GM19240 (cell line): ENCODE measurements at regions not wholly inside any gene's neighbourhood (a gene's known extent, or its start where the extent isn't known, plus 50 kb on each side); places are given as distances from the start of the nearest gene placed in this dataset.

Experiments
- DNase-seq: peaks from one replicate; pipeline ENCODE4 v3.0.0; 2011; ENCODE audit warnings: low spot score; ENCODE audit not compliant: insufficient read length

DNA sequence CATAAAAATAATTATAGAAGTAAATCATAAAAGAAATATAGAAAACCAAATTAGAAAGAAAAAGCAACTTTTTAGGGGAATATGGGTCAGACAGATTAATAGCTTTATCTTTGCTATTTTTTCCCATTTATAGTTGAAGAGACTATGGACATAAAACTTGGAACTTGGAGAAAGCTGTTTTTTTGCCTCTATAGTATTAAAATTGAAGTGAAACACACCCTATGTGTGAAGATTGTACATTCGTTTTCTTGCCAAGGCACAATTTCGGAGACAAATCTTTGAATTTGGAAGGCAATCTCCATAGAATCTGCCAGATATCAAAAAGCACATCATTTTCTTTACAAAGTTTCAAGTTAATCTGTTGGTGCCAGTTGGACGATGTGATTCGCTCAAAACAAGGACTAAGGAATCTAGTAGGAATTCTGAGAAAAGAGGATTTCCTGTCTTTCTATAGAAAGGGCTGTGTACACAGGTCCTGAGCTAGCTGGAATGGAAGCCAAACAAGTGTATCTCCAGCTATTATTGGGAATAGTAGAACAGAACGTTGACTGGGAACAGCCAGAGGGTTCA lies 156.3 kb downstream of the SLC7A11 start:
- no peak for DNase-seq

DNA sequence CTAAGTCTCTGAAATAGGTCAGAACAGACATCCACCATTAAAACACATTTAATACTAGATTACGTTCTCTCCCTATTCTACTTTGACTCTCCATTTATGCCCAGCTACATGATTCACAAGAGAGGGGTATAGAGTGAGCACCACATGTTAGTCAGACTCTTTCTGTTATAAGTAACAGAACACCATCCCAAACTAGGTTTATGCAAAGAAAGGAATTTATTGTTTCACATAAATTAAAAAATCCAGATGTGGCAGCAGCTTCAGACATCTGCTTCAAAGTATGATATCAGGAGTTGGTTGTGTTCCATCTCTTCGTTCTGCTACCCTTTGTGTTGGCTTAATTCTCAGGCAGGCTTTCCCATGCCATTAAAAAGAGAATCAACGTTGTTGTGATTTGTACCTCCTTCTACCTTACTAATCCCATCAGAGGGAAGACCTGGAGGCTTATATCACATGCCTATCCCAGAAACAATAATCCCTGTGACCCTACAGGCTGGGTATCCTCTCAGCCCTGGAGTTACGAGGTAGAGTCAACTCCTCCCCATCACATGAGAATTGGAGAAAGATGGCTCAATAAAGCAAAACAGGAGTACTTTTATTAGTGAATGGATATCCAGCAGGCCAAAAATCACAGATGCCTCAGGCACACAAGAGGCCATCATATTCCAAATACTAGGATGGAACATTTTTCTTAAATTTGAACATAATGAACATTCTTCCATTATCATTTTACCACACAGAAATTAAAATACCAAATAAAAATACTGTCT lies 163.2 kb downstream of the SLC7A11 start:
- no peak for DNase-seq

- DNase-seq: no peak
Observed at GRCh38 chr4:138078253-138078652, 163.9 kb downstream of the SLC7A11 start.

DNA sequence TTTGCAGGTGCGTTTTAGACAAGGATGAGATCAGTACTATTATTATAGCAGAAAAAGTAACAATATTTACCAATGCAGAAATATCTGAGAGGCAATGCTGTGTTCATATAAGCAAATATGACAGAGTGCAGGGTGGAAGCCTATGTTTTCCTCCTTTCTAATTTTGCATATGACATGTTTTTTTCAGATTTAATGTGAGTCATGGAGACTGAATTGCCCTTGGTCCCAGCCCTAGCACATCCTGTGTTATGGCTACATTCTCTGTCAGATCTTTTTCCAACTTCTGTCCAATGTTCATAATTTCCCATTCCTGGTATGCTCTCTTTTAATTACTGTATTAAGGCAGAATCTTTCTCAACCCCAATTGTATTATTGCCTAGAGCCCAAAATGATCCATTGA lies 165.6 kb downstream of the SLC7A11 start:
- DNase-seq: no peak

GRCh38 chr4:138070816-138071215 lies 171.3 kb downstream of the SLC7A11 start:
- no peak for DNase-seq

- DNase-seq: no peak
Observed at GRCh38 chr4:138063581-138063980, 178.6 kb downstream of the SLC7A11 start.

DNA sequence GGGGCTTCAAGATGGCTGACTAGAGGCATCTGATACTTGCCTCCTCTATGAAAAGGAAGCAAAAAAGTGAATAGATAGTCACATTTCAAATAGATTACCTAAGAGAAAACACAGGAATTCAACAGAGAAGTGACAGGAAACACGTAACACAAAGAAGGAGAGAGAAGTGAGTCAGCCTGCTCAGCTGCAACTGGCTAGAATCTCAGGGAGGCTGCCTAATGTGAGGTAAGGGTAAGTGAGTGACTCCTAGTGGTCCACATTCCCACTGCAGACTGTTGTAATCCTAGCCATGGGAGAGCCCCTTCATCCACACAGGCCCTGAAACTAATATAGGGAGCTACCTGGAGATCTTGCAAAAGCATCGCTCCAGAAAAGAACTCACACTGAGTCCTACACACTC lies 179.2 kb downstream of the SLC7A11 start:
- DNase-seq: no peak

DNA sequence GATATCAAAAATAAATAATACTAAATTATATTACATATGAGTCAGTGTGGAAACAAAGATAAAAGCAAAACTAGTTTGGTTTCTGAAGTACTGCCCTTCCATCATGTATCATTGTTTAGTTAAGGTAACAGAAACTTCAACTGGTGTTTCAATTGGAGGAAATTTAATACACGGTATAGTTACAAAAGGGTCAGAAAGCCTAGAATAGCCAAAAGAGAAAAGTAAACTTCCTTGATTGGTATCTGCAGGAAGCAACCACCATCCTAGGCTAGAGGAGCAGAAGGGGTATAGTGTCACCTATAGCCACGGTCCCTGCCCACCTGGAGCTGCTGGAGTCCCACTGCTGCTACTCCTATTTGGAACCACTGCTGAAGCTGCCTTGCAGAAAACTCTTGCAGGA lies 185.6 kb downstream of the SLC7A11 start:
- DNase-seq: no peak

GRCh38 chr4:138055890-138056289 lies 186.3 kb downstream of the SLC7A11 start:
- DNase-seq: no peak

- no peak for DNase-seq
Observed at GRCh38 chr4:138053641-138054301, 188.4 kb downstream of the SLC7A11 start.

DNA sequence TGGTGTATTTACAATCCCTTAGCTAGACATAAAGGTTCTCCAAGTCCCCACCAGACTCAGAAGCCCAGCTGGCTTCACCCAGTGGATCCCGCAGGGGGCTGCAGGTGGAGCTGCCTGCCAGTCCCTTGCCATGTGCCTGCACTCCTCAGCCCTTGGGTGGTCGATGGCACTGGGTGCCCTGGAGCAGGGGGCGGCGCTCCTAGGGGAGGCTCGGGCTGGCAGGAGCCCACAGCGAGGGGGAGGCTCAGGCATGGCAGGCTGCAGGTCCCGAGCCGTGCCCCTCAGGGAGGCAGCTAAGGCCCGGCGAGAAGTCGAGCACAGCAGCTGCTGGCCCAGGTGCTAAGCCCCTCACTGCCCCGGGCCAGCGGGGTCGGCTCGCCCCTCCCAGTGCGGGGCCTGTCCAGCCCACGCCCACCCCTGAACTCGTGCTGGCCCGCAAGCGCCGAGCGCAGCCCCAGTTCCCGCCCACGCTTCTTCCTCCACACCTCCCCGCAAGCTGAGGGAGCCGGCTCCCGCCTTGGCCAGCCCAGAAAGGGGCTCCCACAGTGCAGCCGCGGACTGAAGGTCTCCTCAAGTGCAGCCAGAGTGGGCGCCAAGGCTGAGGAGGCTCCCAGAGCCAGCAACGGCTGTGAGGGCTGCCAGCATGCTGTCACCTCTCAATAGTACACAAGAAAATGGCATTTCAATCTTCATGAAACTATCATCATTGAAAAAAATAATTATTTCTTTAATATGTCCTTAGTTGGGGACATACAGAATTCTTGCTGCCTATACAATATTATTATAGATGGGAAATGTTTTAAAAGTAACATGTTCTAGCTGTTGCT lies 189.1 kb downstream of the SLC7A11 start:
- no peak for DNase-seq

DNA sequence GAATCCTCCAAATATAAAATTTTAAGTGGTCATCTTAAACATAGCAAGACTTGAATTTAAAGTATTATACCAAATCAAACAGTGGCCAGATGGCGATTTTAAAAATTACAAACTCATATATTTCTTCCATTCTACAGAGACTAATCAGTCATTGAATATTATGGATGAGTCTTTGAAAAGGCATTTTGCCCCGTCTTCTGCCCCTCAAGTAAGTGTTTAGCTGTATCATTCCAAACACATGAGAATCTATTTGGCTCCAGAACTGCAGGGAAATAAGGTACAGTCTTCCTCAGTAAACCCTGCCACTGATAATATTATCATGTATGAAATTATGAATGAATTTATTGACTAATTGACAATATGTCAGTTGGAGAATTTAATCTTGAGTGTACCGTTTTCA lies 191.0 kb downstream of the SLC7A11 start:
- DNase-seq: no peak

GRCh38 chr4:138050601-138051000 lies 191.5 kb downstream of the SLC7A11 start:
- no peak for DNase-seq

GRCh38 chr4:138049355-138049754 lies 192.8 kb downstream of the SLC7A11 start:
- DNase-seq: no peak

GRCh38 chr4:138047290-138047689 lies 194.9 kb downstream of the SLC7A11 start:
- no peak for DNase-seq

DNA sequence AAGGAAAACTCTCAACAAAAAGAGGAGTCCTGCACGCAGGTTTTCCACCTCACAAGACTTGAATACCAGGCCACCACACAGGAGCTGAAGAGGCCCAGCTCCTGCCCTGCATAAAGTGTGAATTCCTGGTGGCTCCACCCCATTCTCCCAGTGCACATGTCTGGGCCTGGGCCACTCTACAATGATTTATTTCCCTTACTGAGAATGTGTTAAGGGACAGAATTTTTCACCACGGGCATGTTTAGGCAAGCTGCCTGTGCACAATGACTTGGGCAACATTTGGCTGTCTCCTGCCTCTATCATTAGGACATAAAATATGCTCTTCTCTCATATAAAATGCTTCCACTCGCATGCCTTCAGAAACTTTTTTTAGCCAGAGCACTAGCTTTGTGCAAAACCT lies 197.1 kb downstream of the SLC7A11 start:
- DNase-seq: no peak

GRCh38 chr4:138039010-138039409 lies 203.1 kb downstream of the SLC7A11 start:
- DNase-seq: no peak

DNA sequence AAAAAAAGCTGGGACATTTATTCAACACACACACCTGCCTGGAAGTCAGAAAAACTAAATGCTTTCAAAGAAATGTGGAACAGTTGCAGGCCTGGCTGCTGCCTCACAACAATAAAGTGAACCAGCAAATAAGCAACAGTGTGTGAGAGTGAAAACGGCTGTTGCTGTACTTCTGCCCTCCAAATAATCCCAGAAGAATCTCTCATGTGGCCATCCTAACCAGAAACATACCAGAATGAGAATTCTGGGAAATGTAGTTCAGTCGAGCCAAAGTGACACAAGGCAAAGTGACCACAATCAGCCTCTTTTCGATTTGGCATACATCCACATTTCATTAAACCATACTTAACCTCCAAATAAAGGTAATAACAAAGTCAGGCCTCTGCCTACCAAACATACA lies 204.5 kb downstream of the SLC7A11 start:
- no peak for DNase-seq

DNA sequence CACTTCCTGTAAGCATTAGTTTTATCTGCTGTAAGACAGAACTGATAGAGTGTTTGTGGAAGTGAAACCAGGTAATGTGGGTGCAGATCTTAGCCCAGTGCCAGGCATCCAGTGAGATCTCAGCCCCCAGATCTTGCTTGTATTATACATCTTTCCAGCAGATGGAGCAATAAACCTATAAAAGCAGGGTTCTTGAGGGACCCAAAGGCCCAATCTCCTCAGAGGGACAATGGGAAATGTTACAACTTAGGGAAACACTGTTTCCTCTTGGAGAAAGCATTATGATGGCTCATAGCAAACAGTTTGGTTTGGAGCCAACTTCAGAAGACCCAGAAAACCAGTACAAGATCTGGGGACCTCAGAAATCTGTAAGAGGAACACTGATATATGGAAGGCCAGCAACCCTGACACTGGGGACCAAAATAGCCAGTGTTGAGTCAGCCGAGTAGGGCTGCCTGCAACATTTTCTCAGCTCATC lies 206.3 kb downstream of the SLC7A11 start:
- peak; percentile 32 for DNase-seq

DNA sequence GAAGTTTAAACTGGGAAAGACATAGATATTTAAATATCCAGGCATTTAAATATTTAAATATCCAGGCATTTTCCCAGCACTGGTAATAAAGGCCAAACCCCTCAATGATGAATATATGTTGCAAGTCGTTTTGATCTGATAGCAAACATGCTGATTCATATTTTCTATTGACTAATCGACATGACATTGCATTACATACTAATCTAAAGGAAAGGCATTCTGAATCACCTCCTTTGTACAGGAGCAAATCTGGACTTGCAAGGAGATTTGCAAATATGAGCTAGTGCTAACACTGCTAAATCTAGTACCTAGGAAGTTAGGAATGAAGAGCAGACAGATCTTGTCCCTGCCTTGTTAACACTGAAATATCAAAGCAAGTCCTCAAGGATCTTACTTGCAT lies 207.3 kb downstream of the SLC7A11 start:
- DNase-seq: no peak

DNA sequence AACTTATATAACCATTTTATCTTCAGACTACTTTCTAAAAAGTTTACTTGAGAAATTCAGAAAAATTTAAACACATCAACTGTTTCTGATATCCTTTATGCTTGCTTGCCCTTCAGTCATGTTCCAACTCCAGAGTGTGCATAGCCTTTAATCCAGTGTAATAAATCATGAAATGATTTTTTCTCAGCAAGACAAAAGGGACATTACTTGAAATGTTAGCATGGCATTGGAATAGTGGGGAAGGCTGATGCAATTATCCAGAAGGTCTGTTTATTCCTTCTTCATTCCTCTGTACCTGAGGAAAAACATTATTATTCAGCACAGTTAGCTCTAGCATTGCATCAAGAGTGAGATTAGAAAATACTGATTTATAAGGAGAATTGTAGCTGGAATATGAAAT lies 209.9 kb downstream of the SLC7A11 start:
- no peak for DNase-seq

- DNase-seq: no peak
Observed at GRCh38 chr4:138030375-138030774, 211.8 kb downstream of the SLC7A11 start.
